NCI-H526 (cell line): ENCODE measurements at regions not wholly inside any gene's neighbourhood (a gene's known extent, or its start where the extent isn't known, plus 50 kb on each side); places are given as distances from the start of the nearest gene placed in this dataset.
A peak's percentile ranks its signal among the peaks of the same experiment; 100 is the strongest.

Experiments used
- DNase-seq, 2 experiments: peaks; one replicate each; lab custom pipeline; 2025; lab: John Stamatoyannopoulos, UW

- DNase-seq, result no peak
Measured at GRCh38 chr6:91299544-91300491, 712.9 kb upstream of the MAP3K7 start.

GRCh38 chr6:91298543-91299145 is 711.8 kb upstream of the MAP3K7 start:
- DNase-seq, result no peak

GRCh38 chr6:91293395-91293794 is 706.5 kb upstream of the MAP3K7 start:
- no peak for DNase-seq

DNA sequence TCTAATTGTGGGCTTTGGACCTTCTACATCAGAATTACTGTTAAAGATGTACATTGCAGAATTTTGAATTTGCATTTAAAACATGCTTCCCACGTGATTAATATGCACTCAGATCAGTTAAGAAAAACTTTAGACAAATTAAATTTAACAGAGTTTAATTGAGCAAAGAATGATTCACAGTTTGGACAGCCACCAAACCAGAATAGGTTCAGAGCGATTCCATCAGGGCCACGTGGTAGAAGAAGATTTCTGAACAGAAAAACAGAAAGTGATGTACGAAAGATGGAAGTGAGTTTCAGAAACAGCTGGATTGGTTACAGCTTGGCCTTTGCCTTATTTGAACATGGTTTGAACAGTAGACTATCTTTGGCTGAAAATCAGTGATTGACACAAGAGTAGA is 704.2 kb upstream of the MAP3K7 start:
- DNase-seq, result no peak

DNA sequence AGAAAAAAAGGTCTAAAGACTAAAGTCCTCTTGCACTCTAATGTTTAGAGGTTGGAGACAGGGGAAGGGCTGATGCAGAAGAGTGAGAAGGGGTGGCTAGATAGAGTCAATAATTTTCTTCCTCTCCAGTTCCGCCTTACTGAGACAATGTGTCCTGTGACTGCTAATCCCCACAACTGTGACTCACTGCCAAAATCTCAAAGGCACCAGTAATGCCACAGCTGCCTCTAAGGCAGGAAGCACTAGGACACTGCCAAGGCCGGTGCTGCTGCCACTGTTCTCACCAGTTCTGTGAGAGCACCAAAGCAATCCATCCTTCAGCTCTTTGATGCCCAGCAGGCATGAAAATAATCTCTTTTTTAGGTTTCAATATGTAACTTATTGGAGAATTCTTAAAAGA is 701.9 kb upstream of the MAP3K7 start:
- no peak for DNase-seq

- no peak for DNase-seq
Measured at GRCh38 chr6:91281901-91282300, 695.0 kb upstream of the MAP3K7 start.

DNA sequence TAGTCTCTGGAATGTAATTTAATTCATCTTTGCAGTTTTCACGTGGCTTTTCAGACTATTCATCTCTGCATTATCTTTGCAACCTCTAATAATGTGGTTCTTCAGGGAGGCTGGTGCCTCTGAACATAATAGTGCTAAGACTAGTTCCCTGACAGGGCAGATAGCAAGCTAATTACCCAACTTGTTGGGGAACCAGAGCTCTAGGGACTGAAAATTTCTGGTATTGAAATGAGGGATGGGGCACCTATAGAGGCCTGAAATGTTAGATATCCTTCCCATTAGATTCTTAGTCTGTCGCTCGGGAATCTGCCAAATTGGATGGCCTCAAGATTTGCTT is 693.6 kb upstream of the MAP3K7 start:
- DNase-seq, result no peak

DNA sequence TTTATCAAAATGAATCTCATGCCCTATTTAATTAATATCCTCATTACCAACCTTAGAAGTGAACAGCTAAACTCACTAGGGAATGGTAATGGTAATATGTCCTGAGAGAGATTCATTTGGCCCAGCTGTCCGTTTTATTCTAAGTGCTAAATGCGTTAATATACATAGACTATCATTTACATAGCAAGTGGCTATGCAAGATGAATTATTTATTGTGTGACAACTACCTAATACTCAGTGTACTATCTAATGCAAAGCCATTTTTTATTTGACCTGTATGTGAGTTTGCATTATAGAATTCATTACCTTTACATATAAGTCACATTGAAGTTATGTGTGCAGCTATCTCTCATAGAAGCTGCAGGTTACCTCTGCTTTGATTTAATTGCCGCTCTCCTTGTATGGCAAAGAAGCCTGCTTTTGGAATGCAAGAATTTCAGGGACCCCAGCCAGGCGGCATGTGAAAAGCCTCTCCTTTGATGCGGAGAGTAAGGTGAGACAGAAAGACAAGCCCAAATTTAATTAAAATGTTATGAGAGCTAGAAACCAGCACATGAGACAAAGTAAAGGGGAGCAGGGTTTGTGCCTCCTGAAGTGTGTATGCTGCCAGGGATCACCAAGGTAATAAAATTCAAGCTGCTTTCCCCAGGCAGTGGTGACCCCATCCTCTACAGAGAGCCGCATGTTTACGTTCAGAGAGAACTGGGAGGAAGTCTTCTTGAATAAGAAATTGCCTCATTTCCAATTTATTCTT is 693.0 kb upstream of the MAP3K7 start:
- DNase-seq, result no peak

- DNase-seq, result no peak
Measured at GRCh38 chr6:91278416-91278815, 691.5 kb upstream of the MAP3K7 start.

DNA sequence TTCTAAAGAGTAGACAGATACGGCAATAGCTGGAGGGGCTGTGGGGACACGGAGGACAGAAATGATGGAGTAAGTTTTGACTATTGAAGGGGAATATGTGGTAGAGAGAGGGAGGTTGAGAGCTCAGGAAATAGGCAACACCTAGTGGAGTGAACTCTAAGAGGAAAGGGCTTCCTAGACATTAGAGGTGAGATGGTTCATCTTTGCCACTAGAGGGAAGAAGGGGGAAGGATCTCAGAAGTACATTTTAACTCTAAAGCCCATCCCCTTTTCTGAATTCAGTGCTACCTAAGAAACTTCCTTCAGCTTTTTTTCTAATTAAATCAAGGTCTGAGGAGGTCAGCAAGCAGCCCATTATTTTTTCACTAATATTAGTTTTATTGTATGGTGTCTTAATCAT is 689.4 kb upstream of the MAP3K7 start:
- peak in 1 of 2 experiments; percentile 60 for DNase-seq

DNA sequence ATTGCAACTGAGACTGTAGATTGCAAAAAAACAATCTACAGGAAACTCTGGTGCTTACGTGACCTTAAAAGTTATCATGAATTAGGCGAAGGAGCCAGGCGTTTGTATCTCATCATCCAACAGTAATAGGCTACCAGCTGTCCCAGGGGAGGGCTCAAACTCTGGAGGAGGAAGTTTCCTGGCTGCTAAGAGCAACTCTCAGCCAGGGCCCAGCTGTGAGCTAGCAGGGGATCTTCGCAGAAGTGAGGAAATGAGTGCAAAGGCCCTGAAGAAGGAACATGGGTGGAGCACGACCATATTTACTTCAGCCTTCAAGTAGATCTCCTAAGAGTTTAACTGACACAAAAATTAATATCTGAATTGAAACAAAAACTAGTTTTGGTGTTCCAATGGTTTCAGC is 686.9 kb upstream of the MAP3K7 start:
- DNase-seq, result no peak

- no peak for DNase-seq
Measured at GRCh38 chr6:91271807-91272206, 684.9 kb upstream of the MAP3K7 start.

DNA sequence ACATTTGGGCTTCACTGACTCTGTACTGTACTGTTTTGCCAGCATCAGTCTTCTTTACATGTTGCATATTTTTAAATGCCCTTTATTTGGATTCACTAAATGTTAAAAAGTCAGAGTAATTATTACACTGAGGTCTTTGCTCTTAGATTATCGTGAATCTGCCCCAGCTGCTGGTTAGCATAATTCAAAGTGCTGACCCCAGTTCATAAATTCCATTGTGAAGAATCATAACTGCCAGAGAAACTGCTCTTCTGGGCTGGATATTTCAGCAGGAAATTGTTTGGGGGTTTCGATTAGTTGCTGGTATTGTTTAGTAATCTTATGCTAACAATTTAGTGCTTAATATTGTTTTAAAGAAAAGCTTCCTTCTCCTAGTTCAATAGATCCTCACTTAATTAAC is 682.1 kb upstream of the MAP3K7 start:
- no peak for DNase-seq

DNA sequence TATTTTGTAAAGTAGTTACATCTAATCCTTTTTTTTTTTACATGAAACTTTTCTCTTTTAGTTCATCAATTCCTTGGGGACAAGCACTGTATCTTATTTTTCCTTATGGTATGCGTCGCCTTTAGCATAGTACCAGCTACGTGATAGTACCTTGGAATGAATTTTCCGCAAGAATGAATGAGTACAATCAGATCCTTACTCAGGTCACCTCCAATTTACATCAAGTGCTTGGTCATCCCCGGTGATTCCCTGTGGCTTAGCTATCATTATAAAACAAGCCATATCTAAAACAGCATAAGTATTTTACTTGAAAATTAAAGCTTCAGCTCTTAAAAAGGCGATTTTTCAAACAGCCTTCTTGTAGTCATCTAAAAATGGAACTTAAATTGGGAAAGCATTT is 680.4 kb upstream of the MAP3K7 start:
- peak in 1 of 2 experiments; percentile 16 for DNase-seq

DNA sequence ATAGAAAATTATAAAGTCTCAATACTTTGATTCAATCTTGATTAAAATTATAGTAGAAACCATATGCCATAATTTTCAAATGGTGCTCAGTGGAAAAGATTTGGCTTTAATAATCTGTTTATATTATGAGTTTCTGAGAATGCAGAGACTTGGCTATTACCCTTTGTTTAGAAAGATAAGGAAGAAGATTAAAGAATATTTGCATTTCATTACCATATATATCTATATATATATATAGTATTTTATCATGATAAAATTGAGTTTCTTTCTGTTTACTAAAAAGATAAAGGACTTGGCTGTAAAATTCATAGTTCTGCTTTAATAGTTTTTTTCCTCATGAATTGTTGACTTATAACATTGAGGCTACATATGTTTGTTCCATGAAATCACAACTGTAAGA is 679.3 kb upstream of the MAP3K7 start:
- DNase-seq, result no peak

DNA sequence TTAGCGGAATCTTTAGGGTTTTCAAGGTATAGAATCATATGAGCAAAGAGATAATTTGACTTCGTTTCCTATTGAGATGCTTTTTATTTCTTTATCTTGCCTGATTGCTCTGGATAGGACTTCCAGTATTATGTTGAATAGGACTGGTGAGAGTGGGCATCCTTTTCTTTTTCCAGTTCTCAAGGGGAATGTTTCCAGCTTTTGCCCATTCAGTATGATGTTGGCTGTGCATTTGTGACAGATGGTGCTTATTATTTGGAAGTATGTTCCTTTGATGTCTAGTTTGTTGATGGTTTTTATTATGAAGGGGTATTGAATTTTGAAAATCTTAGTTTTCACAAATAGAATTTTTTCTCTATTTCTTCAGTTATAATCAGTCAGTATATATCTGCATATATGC is 656.6 kb upstream of the MAP3K7 start:
- DNase-seq, result no peak

- DNase-seq, result no peak
Measured at GRCh38 chr6:91242614-91242949, 655.7 kb upstream of the MAP3K7 start.

- DNase-seq, result no peak
Measured at GRCh38 chr6:91241946-91242613, 655.2 kb upstream of the MAP3K7 start.

- no peak for DNase-seq
Measured at GRCh38 chr6:91240878-91241603, 654.2 kb upstream of the MAP3K7 start.

DNA sequence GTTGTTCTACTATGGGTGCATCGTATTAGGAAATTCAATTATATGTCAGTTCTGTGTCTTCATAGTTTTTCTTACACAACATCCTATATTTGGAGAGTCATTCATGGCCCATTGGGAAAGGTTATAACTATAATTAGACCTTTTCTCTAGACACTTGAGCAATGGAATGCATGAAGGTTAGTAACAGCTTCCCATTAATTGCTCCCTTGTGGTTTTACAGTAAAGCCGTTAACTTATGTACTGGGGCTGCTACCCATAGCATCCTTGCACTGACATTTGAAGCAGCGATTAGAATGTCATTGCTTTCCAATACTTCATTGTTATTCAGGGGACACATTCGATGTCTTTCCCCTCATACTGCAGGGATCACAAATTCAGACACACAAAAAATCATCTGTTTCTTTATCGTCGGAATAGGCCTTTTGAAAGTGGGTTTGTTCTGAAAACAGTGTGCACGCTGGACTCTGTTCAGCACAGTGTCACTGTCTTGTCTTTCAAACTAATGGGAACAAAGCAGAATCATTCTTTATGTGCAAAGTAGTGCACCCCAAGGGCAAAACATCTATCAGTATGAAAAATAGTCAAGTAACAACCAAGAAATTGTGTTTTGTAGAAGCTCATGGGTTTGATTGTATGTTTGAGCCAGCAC is 634.3 kb upstream of the MAP3K7 start:
- DNase-seq, result no peak

GRCh38 chr6:91213229-91213901 is 626.5 kb upstream of the MAP3K7 start:
- DNase-seq, result no peak
